GM18507 (cell line): ENCODE measurements at regions not wholly inside any gene's neighbourhood (a gene's known extent, or its start where the extent isn't known, plus 50 kb on each side); places are given as distances from the start of the nearest gene placed in this dataset.
"Not testable (repeated sequence)": the region's sequence is repeated elsewhere in the genome, so short reads cannot be mapped to it uniquely, and the experiment has no call there.

Experiments used
- DNase-seq: peaks from one replicate; pipeline ENCODE4 v3.0.0; 2011; ENCODE audit warnings: low read depth; ENCODE audit not compliant: insufficient read length; ENCODE audit errors: extremely low spot score
- FAIRE-seq: peaks from 2 replicates; lab custom pipeline; 2011; peaks lifted over from hg19 to GRCh38; lab: Jason Lieb, UNC

DNA sequence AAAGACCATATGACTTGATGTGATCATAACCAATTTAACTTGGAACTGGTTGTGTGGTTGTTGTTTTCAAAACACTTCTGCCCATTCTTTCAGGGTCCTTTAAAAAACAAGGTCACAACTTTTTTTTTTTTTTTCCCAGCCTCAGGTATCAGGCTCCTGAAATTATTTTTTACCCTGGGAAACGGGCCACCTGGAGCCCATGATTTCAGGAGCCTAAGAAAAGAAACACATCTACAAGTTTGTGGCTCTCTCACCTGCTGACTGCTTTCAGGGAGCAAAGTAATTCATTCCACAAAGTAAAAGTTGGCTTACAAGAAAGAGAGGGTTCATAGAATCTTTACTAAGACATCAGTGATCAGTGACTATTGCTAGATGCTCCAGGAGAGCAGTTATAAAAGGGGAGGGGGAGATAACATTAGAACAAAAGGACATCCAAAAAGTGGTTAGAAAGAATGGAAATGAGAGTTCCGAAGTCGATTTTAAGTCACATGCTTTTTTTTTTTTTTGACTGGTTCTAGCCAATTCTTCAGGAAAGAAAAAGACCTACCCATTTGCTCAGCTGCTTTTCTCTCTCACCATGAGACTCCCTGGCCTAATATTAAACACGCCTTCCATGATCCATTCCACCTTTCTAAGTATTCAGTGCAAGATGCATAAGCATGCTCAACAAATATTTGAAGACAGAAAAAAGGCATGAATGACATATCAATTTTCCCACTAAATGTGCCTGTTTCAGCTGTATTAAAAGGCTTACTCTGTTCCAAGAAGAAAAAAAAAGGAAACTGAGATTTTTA, 267.3 kb downstream of the LRATD1 start:
- no peak for FAIRE-seq
- DNase-seq: no peak

DNA sequence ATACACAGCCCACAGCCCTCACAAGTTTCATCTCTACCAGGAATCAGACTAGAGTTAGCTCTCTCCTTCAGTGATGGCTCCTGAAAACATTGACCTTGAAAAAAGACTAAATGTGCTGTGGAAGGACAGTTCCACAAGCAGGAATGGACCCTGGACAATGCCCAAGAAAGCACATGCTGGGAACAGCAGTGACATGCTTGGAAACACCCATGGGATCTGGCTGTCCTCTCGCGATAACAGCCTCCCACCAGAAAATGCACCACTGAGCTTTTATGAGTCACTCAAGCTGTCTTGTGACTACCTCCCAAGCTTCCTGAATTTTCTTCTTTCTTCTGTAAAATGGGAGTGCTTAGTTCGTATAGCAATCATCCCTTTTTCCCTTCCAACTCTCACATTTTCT, 269.2 kb downstream of the LRATD1 start:
- FAIRE-seq (no peak), DNase-seq (no peak)

DNA sequence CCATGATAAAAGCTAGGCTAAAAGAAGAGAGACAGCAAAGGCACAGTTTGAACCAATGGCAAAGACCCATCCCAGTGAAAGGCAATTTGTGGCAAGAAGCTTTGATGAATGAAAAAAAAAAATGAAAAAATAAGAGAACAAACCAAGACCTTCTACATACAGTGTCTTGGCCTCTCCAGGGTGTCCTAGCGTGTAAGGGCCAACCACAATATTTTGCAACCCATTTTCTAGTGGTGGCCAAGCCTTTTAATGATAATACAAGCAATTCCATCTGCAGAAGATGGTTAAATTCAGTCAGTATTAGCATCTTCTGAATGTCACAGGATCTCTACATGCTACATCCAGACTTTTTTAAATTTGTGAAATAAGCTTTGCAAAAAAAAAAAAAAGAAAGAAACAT, 270.4 kb downstream of the LRATD1 start:
- DNase-seq: no peak
- no peak for FAIRE-seq

DNA sequence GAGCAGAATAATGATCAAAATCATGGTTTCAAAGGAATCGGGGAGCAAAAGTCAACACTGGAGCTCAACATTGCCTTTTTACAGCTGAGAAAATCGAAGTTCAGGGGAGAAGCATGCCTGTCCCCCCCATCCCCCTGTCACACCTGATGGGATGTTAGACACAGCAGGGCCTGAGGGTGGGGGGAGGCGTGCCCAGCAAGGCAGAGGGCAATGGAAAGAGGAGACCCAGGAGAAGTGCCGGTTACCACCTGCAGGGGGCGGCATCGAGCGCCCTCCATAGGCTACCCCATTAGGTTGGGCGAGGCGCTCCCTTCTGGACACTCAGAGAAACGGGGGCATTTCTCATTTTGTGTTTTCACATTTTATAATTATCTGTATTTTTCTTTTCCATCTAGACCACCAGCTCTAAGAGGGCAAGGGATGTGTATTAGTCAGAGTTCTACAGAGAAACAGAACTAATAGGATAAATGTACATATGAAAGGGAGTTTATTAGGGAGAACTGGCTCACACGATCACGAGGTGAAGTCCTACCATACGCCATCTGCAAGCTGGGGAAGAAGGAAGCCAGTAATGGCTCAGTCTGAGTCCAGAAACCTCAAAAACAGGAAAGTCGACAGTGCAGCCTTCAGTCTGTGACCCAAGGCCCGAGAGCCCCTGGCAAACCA, 271.3 kb downstream of the LRATD1 start:
- FAIRE-seq (peak; percentile 82), DNase-seq (peak; percentile 42)

DNA sequence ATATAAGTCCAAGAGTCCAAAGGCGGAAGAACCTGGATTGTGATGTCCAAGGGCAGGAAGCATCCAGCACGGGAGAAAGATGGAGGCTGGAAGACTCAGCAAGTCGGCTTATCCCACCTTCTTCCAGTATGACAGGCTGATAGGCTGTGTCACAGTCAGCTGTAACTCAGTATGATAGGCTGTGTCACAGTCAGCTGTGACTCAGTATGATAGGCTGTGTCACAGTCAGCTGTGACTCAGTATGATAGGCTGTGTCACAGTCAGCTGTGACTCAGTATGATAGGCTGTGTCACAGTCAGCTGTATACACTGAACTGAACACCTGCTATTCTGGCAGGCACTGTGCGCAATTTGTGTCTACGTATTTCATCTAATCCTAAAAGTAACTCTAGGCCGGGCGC, 271.9 kb downstream of the LRATD1 start:
- not testable (repeated sequence) for DNase-seq, FAIRE-seq

DNA sequence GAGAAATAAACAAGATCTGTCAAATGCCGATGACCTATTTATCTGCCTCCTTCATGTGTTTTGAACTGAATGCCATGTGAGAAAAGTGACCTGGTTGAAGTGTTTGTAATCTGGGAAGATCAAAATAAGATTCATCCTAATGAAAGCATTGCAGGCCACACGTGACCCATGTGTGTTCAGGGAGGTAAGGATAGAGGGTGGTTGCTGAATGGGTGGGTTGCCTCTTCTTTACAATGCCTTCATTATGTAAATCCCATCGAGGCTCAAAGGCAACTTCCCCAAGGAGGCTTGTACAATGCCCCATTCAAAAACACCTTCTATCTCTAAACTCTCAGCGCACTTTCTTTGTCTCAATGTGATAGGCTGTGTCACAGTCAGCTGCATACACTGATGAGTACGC, 273.1 kb downstream of the LRATD1 start:
- DNase-seq: no peak
- no peak for FAIRE-seq

GRCh38 chr2:14907014-14907612, 274.6 kb downstream of the LRATD1 start:
- no peak for FAIRE-seq
- no peak for DNase-seq

DNA sequence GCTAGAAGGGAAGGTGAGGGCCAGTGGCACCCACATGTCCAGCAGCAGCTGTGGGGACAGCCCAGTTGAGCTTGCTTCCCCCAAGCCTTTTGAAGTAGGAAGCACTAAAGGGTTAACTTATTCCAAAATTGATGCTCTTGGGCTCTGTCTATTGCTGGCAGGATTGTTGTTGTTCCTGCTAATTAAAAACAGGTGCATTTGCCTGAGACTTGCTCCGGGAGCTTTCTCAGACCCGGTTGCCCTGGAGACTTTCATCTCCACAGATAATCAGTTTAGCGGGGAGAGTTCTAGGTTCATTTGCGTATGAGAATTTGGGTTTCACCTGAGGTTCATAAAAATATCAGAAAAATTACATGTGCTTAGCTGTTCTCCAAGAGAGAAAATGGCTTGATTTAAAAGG, 277.3 kb downstream of the LRATD1 start:
- FAIRE-seq: no peak
- no peak for DNase-seq

DNA sequence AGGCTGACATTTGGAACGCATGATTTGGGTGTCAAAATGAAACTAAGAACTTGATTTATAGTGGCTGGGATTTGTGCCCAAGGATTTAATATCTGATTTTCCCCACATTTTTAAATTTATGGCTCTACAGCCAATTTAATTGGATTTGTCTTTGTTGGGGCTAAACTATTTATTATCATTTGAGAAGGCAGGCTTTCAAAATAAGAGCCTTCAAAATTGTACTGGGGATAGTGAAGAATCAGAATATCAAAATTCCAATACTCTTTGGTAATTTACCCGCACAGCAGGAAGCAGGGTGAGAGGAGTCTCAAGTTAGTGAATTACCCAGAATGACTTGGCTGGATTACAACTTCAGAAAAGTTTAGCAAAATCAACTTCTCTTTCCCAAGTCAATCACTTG, 278.1 kb downstream of the LRATD1 start:
- FAIRE-seq: no peak
- no peak for DNase-seq

DNA sequence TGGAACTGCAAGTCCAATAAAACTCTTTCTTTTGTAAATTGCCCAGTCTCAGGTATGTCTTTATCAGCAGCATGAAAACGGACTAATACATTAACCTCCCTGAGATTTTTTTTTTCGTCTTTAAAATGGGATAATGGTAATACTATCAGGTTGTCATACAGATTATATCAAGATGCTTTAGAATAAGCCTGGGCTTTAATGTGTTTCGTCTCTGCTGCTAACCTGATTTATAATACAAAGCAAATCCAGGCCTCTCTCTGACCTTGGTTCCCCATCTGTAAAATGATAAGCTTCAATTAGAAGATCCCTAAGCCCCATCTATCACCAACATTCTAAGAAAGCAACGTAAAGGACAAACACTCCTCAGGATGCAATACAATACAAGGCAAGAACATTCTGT, 283.5 kb downstream of the LRATD1 start:
- no peak for DNase-seq
- no peak for FAIRE-seq

DNA sequence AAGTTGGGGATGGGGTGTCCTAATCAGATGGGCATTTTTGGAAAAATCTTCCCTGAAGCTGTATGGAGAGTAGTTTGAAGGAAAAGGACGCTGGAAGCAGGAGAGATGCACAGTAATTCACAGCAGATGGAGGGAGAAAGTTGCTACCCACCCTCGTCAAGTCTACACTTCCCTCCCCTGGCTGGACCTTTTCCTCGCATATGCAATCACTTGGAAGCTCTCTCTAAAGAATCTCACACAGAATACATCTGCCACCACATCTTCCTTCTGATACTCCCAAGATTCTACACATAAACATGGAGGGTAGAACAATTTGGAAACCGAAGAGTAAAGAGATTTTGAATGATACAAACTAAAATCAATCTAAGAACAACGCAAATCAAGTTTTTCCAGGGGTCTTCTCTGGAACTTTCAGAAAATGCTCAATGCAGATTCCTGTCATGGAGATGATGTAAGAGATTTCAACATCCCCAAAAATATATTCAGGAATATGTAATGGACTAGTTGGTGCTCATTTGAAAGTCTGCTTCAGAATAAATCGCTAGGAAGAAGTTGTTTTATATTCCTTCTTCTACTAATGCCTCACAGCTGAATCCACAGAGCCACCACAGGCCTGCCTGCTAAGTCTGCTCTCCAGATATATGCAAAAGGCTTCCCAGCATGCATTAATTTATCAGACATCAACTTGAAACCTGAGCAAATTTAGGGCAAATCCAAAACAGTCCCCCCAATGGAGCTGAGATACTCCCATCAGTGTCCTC, 291.5 kb downstream of the LRATD1 start:
- FAIRE-seq (no peak), DNase-seq (no peak)

DNA sequence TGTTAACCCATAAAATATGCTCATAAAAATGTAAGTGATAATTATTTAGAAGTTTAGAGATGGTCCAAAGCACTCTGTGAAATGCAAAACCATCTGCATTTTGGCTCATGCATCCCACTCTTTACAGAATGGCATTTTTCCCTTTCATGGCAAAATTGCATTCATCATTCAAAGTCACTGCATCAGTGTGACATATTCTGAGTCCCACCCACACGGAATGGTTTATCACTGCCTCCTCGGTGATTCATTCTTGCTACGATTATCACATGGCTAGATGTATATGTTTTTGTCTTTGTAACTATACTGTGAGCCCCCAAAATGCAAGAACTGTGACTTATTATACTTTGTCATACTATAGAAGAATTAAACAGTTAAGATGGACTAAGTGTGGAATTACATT, 293.0 kb downstream of the LRATD1 start:
- DNase-seq: no peak
- no peak for FAIRE-seq

GRCh38 chr2:14927021-14927564, 294.6 kb downstream of the LRATD1 start:
- FAIRE-seq (no peak), DNase-seq (no peak)

GRCh38 chr2:14928056-14928455, 295.5 kb downstream of the LRATD1 start:
- no peak for FAIRE-seq
- no peak for DNase-seq

- FAIRE-seq (no peak), DNase-seq (no peak)
These were observed 297.9 kb downstream of the LRATD1 start for GRCh38 chr2:14930441-14930840.

DNA sequence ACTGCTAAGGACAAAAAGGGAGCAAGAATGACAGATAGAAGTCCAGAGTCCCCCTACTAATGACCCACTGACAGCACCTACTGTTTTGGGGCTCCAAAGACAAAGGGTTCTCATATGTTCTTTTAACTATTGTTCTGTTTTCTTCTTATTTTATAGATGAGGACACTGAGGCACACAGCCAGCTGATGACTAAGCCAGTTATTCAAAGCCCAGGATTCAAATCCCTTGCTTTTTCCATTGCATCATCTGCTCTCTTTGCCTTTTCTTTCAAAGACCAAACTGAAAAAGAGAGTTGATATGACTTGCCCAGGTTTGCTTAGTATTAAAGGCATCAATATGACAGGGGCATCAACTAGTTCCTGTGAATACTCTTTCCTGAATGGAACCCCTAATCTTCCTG, 299.8 kb downstream of the LRATD1 start:
- no peak for FAIRE-seq
- DNase-seq: no peak

DNA sequence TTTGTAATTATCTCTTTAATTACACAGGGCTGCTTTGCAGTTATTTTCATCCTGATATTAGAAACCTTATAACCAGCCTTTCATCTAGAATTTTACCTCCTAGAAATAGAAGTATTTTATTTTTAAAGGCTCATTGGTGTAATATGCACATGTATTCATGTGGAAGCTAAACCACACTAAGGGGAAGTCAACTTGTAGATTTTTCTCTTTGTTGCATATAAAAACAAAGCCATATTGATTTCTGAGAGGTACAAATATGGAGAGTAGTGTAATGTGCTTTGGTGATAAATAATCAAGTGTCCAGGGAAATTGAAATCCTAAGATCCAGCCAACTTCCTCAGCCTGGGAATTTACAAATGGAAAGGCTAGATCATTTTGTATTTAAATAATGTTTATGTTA, 301.2 kb downstream of the LRATD1 start:
- FAIRE-seq (no peak), DNase-seq (no peak)

- DNase-seq (no peak), FAIRE-seq (no peak)
These were observed 303.9 kb downstream of the LRATD1 start for GRCh38 chr2:14936426-14936825.

- no peak for FAIRE-seq
- no peak for DNase-seq
These were observed 304.8 kb downstream of the LRATD1 start for GRCh38 chr2:14937336-14937735.

GRCh38 chr2:14941151-14941631, 308.7 kb downstream of the LRATD1 start:
- DNase-seq (no peak), FAIRE-seq (no peak)
